WTC11 (cell line): ENCODE measurements at regions not wholly inside any gene's neighbourhood (a gene's known extent, or its start where the extent isn't known, plus 50 kb on each side); places are given as distances from the start of the nearest gene placed in this dataset.
A peak's percentile ranks its signal among the peaks of the same experiment; 100 is the strongest.
"Not testable (repeated sequence)": the region's sequence is repeated elsewhere in the genome, so short reads cannot be mapped to it uniquely, and the experiment has no call there.

Experiments
- ATAC-seq: fragments of 200-7000 bp; cut with Tn5 transposase; 2 replicates; pipeline ENCODE4 v1.10.0; 2021; ENCODE audit warnings: mild to moderate bottlenecking, moderate library complexity
- CTCF ChIA-PET: fragments of 300-600 bp; sonication (Branson Sonifier 250); formaldehyde crosslinking; loops from one replicate; lab custom pipeline; 2021; ENCODE audit warnings: antibody characterized with exemption; lab: Charles Lee
- POLR2A ChIA-PET: fragments of 350-600 bp; sonication (Branson Sonifier 250); formaldehyde crosslinking; loops from one replicate; lab custom pipeline; 2021; ENCODE audit warnings: antibody characterized with exemption; lab: Charles Lee
- DNase-seq: peaks from one replicate; pipeline ENCODE4 v3.0.0; 2021; ENCODE audit warnings: low spot score
- H3K27ac Mint-ChIP-seq: 2 replicates; pipeline ENCODE4 v1.8.0; 2021; ENCODE audit warnings: mixed read lengths
- H3K27me3 Mint-ChIP-seq: 2 replicates; pipeline ENCODE4 v1.8.0; 2021; ENCODE audit warnings: low read depth, mild to moderate bottlenecking, moderate library complexity, mixed read lengths
- H3K36me3 Mint-ChIP-seq: 2 replicates; pipeline ENCODE4 v1.8.0; 2021; ENCODE audit warnings: mixed read lengths
- H3K4me1 Mint-ChIP-seq: 2 replicates; pipeline ENCODE4 v1.8.0; 2022; ENCODE audit warnings: mixed read lengths
- H3K4me3 Mint-ChIP-seq: 2 replicates; pipeline ENCODE4 v1.8.0; 2021; ENCODE audit warnings: mild to moderate bottlenecking, moderate library complexity, mixed read lengths
- H3K9me3 Mint-ChIP-seq: 2 replicates; pipeline ENCODE4 v1.8.0; 2021; ENCODE audit warnings: mixed read lengths
- ATF1 ChIP-seq: sonication (generic); formaldehyde crosslinking; IDR thresholded peaks from 2 replicates; pipeline ENCODE4 v1.8.1; 2023; ENCODE audit warnings: mild to moderate bottlenecking, moderate library complexity, missing genetic modification reagents
- CREM ChIP-seq: sonication (generic); formaldehyde crosslinking; IDR thresholded peaks from 2 replicates; pipeline ENCODE4 v1.8.1; 2022; ENCODE audit warnings: mild to moderate bottlenecking, missing genetic modification reagents, moderate library complexity
- GTF2I ChIP-seq: fragments of 250-450 bp; sonication (Bioruptor Pico); conservative IDR thresholded peaks from 2 replicates; pipeline ENCODE4 v1.4.0; 2021; ENCODE audit warnings: mild to moderate bottlenecking
- IRF2 ChIP-seq: sonication (generic); formaldehyde crosslinking; IDR thresholded peaks from 2 replicates; pipeline ENCODE4 v1.8.0; 2022; ENCODE audit warnings: low read depth, missing genetic modification reagents, borderline replicate concordance
- PRRX2 ChIP-seq: fragments of 250-450 bp; sonication (Bioruptor Pico); IDR thresholded peaks from 2 replicates; pipeline ENCODE4 v1.8.0; 2021; ENCODE audit warnings: mild to moderate bottlenecking
- SP1 ChIP-seq: sonication (generic); formaldehyde crosslinking; conservative IDR thresholded peaks from 2 replicates; pipeline ENCODE4 v1.8.1; 2022; ENCODE audit warnings: missing genetic modification reagents
- TEAD1 ChIP-seq: sonication (generic); formaldehyde crosslinking; IDR thresholded peaks from 2 replicates; pipeline ENCODE4 v1.8.0; 2022; ENCODE audit warnings: mild to moderate bottlenecking, missing genetic modification reagents
- TF ChIP-seq, protein P1 (sequence below): sonication (generic); formaldehyde crosslinking; IDR thresholded peaks from 2 replicates; pipeline ENCODE4 v1.8.0; 2022; ENCODE audit warnings: mild to moderate bottlenecking, missing genetic modification reagents
- TF ChIP-seq, protein P2 (sequence below): fragments of 250-450 bp; sonication (Bioruptor Pico); IDR thresholded peaks from 2 replicates; pipeline ENCODE4 v1.9.0; 2021; ENCODE audit warnings: mild to moderate bottlenecking
- TF ChIP-seq, protein P3 (sequence below): sonication (generic); formaldehyde crosslinking; IDR thresholded peaks from 2 replicates; pipeline ENCODE4 v1.8.1; 2022; ENCODE audit warnings: mild to moderate bottlenecking, missing genetic modification reagents, moderate library complexity, borderline replicate concordance
- TF ChIP-seq, protein P4 (sequence below): fragments of 200-600 bp; IDR thresholded peaks from 2 replicates; pipeline ENCODE4 v1.8.0; 2022; ENCODE audit warnings: antibody characterized with exemption

DNA sequence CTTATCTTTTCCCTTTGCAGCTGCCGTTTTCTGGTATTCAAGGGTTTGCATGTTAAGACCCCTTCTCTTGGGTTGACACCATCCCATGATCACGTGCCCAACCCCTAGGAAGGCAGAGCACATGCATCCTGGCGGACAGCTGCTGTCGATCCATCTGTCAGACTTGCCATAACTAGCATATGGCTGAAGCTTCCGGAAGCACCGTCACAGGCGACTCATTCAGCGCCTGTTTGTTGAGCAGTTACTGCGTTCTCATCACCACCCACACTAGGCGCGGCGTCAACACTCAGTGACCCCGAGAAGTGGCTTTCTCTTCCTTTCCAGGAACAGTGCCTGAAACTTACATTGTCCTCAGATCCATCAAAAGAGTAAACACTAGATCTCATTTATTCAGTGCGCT is 93.6 kb downstream of the SOX1 start (continued):
- TF ChIP-seq ATF1 = no peak
- no peak for TF ChIP-seq PRRX2 (CRISPR knock-in tag)

DNA sequence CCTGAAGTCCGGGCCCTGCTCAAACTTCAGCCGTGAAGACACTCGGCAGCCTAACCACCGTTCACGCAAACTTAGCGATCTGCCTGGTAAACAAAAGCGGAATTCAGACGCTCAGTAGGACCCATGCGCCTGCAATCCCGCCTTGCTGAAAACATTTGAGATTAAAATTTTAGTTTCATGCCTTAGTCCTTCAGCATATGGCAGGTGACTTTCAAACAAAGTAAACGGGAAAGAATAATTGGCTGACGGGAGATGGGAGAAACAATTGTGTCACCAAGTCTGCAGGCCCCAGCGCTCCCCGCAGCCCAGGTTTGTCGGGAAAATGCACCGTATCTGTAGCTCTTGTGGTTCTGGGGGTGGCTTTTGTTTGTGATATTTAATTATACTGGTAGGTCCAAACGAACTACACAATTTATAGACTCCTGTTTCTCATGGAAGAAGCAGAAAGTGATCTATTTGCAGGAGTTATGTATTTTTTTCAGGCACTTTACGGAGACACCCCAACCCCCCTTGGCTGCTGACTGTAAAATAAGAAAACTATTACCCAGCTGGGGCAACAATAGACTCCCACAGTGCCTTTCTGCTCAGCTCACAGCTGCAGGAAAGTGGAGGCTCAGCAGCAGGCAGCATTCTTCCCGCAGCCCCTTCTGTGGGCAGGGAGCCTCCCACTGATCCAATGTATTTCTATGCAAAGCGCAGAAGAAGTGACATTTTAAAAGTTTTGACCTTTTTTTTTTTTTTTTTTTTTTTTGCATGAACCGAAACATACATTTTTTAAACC is 94.8 kb downstream of the SOX1 start:
- Mint-ChIP-seq H3K4me1 (peaks cover 67% of the 10 kb centered on the region), H3K9me3 (peaks cover 18% of the 10 kb centered on the region), H3K27ac (peak overlapping the region; percentile 99), H3K4me3 (peak overlapping the region; percentile 60), H3K27me3 (peaks cover 13% of the 10 kb centered on the region), H3K36me3 (peaks cover 15% of the 10 kb centered on the region)
- no peak for TF ChIP-seq GTF2I (CRISPR knock-in tag)
- TF ChIP-seq SP1 (CRISPR knock-in tag) = peak; percentile 48; the same call in 1 of the 2 replicates
- TF ChIP-seq, protein P1, sequence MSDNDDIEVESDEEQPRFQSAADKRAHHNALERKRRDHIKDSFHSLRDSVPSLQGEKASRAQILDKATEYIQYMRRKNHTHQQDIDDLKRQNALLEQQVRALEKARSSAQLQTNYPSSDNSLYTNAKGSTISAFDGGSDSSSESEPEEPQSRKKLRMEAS (CRISPR knock-in tag) = 0 out of 2 replicates have a peak, but pooled peaks have one; percentile 33
- TF ChIP-seq IRF2 (CRISPR knock-in tag) = no peak
- TF ChIP-seq, protein P2, sequence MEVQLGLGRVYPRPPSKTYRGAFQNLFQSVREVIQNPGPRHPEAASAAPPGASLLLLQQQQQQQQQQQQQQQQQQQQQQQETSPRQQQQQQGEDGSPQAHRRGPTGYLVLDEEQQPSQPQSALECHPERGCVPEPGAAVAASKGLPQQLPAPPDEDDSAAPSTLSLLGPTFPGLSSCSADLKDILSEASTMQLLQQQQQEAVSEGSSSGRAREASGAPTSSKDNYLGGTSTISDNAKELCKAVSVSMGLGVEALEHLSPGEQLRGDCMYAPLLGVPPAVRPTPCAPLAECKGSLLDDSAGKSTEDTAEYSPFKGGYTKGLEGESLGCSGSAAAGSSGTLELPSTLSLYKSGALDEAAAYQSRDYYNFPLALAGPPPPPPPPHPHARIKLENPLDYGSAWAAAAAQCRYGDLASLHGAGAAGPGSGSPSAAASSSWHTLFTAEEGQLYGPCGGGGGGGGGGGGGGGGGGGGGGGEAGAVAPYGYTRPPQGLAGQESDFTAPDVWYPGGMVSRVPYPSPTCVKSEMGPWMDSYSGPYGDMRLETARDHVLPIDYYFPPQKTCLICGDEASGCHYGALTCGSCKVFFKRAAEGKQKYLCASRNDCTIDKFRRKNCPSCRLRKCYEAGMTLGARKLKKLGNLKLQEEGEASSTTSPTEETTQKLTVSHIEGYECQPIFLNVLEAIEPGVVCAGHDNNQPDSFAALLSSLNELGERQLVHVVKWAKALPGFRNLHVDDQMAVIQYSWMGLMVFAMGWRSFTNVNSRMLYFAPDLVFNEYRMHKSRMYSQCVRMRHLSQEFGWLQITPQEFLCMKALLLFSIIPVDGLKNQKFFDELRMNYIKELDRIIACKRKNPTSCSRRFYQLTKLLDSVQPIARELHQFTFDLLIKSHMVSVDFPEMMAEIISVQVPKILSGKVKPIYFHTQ = 0 out of 2 replicates have a peak, but pooled peaks have one; percentile 21
- peak; percentile 35; the same call in 1 of the 2 replicates for TF ChIP-seq TEAD1 (CRISPR knock-in tag)
- TF ChIP-seq, protein P3, sequence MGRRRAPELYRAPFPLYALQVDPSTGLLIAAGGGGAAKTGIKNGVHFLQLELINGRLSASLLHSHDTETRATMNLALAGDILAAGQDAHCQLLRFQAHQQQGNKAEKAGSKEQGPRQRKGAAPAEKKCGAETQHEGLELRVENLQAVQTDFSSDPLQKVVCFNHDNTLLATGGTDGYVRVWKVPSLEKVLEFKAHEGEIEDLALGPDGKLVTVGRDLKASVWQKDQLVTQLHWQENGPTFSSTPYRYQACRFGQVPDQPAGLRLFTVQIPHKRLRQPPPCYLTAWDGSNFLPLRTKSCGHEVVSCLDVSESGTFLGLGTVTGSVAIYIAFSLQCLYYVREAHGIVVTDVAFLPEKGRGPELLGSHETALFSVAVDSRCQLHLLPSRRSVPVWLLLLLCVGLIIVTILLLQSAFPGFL (CRISPR knock-in tag) = no peak
- TF ChIP-seq, protein P4, sequence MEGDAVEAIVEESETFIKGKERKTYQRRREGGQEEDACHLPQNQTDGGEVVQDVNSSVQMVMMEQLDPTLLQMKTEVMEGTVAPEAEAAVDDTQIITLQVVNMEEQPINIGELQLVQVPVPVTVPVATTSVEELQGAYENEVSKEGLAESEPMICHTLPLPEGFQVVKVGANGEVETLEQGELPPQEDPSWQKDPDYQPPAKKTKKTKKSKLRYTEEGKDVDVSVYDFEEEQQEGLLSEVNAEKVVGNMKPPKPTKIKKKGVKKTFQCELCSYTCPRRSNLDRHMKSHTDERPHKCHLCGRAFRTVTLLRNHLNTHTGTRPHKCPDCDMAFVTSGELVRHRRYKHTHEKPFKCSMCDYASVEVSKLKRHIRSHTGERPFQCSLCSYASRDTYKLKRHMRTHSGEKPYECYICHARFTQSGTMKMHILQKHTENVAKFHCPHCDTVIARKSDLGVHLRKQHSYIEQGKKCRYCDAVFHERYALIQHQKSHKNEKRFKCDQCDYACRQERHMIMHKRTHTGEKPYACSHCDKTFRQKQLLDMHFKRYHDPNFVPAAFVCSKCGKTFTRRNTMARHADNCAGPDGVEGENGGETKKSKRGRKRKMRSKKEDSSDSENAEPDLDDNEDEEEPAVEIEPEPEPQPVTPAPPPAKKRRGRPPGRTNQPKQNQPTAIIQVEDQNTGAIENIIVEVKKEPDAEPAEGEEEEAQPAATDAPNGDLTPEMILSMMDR = no peak
- 0 out of 2 replicates have a peak, but pooled peaks have one; percentile 7 for TF ChIP-seq CREM
- ChIA-PET CTCF (no interaction called here), POLR2A (interaction anchor here (1.0 kb wide), 1 partner anchor 11 kb away, joined by 3 read pairs; no protein-coding TSS in a partner anchor)
- ATAC-seq (peak; percentile 84), DNase-seq (peak; percentile 69)

DNA sequence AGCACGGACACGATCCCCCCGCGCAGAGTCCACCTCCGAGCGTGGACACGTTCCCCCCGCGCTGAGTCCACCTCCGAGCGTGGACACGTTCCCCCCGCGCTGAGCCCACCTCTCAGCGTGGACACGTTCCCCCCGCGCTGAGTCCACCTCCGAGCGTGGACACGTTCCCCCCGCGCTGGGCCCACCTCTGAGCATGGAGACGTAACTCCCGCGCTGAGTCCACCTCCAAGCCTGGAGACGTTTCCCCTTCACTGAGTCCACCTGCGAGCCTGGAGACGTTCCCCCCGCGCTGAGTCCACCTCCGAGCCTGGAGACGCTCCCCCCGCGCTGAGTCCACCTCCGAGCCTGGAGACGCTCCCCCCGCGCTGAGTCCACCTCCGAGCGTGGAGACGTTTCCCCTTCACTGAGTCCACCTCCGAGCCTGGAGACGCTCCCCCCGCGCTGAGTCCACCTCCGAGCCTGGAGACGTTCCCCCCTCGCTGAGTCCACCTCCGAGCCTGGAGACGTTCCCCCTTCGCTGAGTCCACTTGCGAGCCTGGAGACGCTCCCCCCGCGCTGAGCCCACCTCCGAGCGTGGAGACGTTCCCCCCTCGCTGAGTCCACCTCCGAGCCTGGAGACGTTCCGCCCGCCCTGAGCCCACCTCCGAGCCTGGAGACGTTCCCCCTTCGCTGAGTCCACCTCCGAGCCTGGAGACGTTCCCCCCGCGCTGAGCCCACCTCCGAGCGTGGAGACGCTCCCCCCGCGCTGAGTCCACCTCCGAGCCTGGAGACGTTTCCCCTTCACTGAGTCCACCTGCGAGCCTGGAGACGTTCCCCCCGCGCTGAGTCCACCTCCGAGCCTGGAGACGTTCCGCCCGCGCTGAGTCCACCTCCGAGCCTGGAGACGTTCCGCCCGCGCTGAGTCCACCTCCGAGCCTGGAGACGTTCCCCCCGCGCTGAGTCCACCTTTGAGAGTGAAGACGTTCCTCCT is 97.0 kb downstream of the SOX1 start:
- POLR2A ChIA-PET, DNase-seq, H3K4me3 Mint-ChIP-seq, H3K36me3 Mint-ChIP-seq, H3K9me3 Mint-ChIP-seq, ATAC-seq: not testable (repeated sequence)
- CTCF ChIA-PET = interaction anchor here (0.9 kb wide), 1 partner anchor 91 kb away, joined by 3 read pairs; no protein-coding TSS in a partner anchor
- peak overlapping the region; percentile 63; the same call in 1 of the 2 replicates for H3K27ac Mint-ChIP-seq
- peaks cover 60% of the 10 kb centered on the region for H3K4me1 Mint-ChIP-seq
- H3K27me3 Mint-ChIP-seq = peaks cover 13% of the 10 kb centered on the region
